IMR-90 (cell line): ENCODE measurements at regions not wholly inside any gene's neighbourhood (a gene's known extent, or its start where the extent isn't known, plus 50 kb on each side); places are given as distances from the start of the nearest gene placed in this dataset.

Experiments
- ATAC-seq: fragments of 200-7000 bp; cut with Tn5 transposase; 2 replicates; pipeline ENCODE4 v1.9.1; 2020; ENCODE audit warnings: low read depth, mild to moderate bottlenecking, moderate library complexity
- BruUV-seq: library from RNA; stranded (reverse); fragments of 400-500 nt; replicated peaks from 2 replicates; lab custom pipeline; 2021; lab: Mats Ljungman, UMichigan
- CTCF ChIA-PET: fragments of 300-600 bp; formaldehyde crosslinking; extraction: SDS; loops from one replicate; lab custom pipeline; 2021; ENCODE audit warnings: antibody characterized with exemption; lab: Yijun Ruan, JAX
- POLR2A ChIA-PET: fragments of 300-600 bp; sonication (Branson Sonifier 250); formaldehyde crosslinking; loops from one replicate; lab custom pipeline; 2022; ENCODE audit warnings: antibody characterized with exemption; ENCODE audit not compliant: unreplicated experiment; lab: Charles Lee
- DNase-seq: peaks from one replicate; pipeline ENCODE4 v3.0.0; 2013
- H2AFZ ChIP-seq: replicated peaks from 2 replicates; pipeline ENCODE3; 2013; ENCODE audit warnings: low read length, mild to moderate bottlenecking; ENCODE audit not compliant: poor library complexity
- H2AK5ac ChIP-seq: 2 replicates; pipeline ENCODE4 v1.6.1; 2013; ENCODE audit warnings: low read depth, low read length, inconsistent platforms
- H2AK9ac ChIP-seq: replicated peaks from 2 replicates; pipeline ENCODE3; 2013; ENCODE audit warnings: mild to moderate bottlenecking, low read depth, low read length, moderate library complexity; ENCODE audit not compliant: poor library complexity
- H2BK120ac ChIP-seq: 2 replicates; pipeline ENCODE4 v1.6.1; 2013; ENCODE audit warnings: low read depth, low read length, inconsistent platforms
- H2BK15ac ChIP-seq: 3 replicates; pipeline ENCODE4 v1.6.1; 2013; ENCODE audit warnings: low read depth, low read length, inconsistent platforms
- H2BK20ac ChIP-seq: 2 replicates; pipeline ENCODE4 v1.6.1; 2013; ENCODE audit warnings: low read depth, mild to moderate bottlenecking, inconsistent platforms, low read length, moderate library complexity
- H2BK5ac ChIP-seq: 2 replicates; pipeline ENCODE4 v1.6.1; 2013; ENCODE audit warnings: mild to moderate bottlenecking, low read depth, low read length, inconsistent platforms; ENCODE audit not compliant: poor library complexity, severe bottlenecking
- H3K14ac ChIP-seq: replicated peaks from 2 replicates; pipeline ENCODE4 v1.6.1; 2013; ENCODE audit warnings: low read depth, low read length, inconsistent platforms
- H3K18ac ChIP-seq: 2 replicates; pipeline ENCODE4 v1.6.1; 2013; ENCODE audit warnings: low read depth, low read length, control low read depth
- H3K23ac ChIP-seq: 2 replicates; pipeline ENCODE4 v1.6.1; 2013; ENCODE audit warnings: low read depth, low read length, inconsistent platforms
- H3K27ac ChIP-seq: 2 replicates; pipeline ENCODE4 v1.5.1; 2013; ENCODE audit warnings: mild to moderate bottlenecking, control low read depth, low read length; ENCODE audit not compliant: insufficient read depth
- H3K27me3 ChIP-seq: 2 replicates; pipeline ENCODE4 v1.6.1; 2013; ENCODE audit warnings: low read length; ENCODE audit not compliant: control insufficient read depth, insufficient read depth
- H3K36me3 ChIP-seq: 2 replicates; pipeline ENCODE4 v1.6.1; 2013; ENCODE audit warnings: low read length, mixed read lengths; ENCODE audit not compliant: control insufficient read depth, insufficient read depth
- H3K4ac ChIP-seq: 2 replicates; pipeline ENCODE4 v1.6.1; 2013; ENCODE audit warnings: low read depth, low read length, inconsistent platforms
- H3K4me1 ChIP-seq: 2 replicates; pipeline ENCODE4 v1.6.1; 2013; ENCODE audit warnings: low read length, mixed read lengths; ENCODE audit not compliant: control insufficient read depth, insufficient read depth
- H3K4me2 ChIP-seq: 2 replicates; pipeline ENCODE4 v1.6.1; 2013; ENCODE audit warnings: low read depth, mild to moderate bottlenecking, control low read depth, low read length, moderate library complexity
- H3K4me3 ChIP-seq: 2 replicates; pipeline ENCODE4 v1.5.1; 2013; ENCODE audit warnings: low read depth, mild to moderate bottlenecking, control low read depth, low read length, moderate library complexity; ENCODE audit not compliant: insufficient read depth
- H3K56ac ChIP-seq: 2 replicates; pipeline ENCODE4 v1.6.1; 2013; ENCODE audit warnings: low read length, inconsistent platforms; ENCODE audit not compliant: insufficient read depth; ENCODE audit errors: extremely low read depth
- H3K79me1 ChIP-seq, 2 experiments: 2 replicates each; pipeline ENCODE4 v1.6.1; 2013; ENCODE audit warnings: low read length in 2 of 2, inconsistent platforms in 1 of 2, low read depth in 1 of 2
- H3K9ac ChIP-seq: 2 replicates; pipeline ENCODE4 v1.6.1; 2013; ENCODE audit warnings: low read depth, low read length, control low read depth
- H3K9me1 ChIP-seq: 2 replicates; pipeline ENCODE4 v1.6.1; 2013; ENCODE audit warnings: low read length, inconsistent platforms; ENCODE audit not compliant: insufficient read depth
- H3K9me3 ChIP-seq: 2 replicates; pipeline ENCODE4 v1.6.1; 2013; ENCODE audit warnings: low read length; ENCODE audit not compliant: control insufficient read depth, insufficient read depth
- H4K20me1 ChIP-seq: 2 replicates; pipeline ENCODE4 v1.6.1; 2013; ENCODE audit warnings: low read length, inconsistent platforms; ENCODE audit not compliant: insufficient read depth
- H4K5ac ChIP-seq: 2 replicates; pipeline ENCODE4 v1.6.1; 2013; ENCODE audit warnings: mild to moderate bottlenecking, low read depth, low read length, control low read depth
- H4K8ac ChIP-seq, 2 experiments: 2 replicates each; pipeline ENCODE4 v1.6.1; 2013; ENCODE audit warnings: low read depth in 2 of 2, low read length in 2 of 2, control low read depth in 1 of 2, inconsistent platforms in 1 of 2
- H4K91ac ChIP-seq: 2 replicates; pipeline ENCODE4 v1.6.1; 2013; ENCODE audit warnings: low read depth, low read length, inconsistent platforms; ENCODE audit not compliant: insufficient read depth
- BHLHE40 ChIP-seq: fragments of 150-350 bp; IDR thresholded peaks from 2 replicates; pipeline ENCODE4 v1.6.1; 2016; ENCODE audit warnings: mild to moderate bottlenecking, low read depth, low read length
- CEBPB ChIP-seq: IDR thresholded peaks from 2 replicates; pipeline ENCODE4 v1.6.1; 2012; ENCODE audit warnings: low read depth, low read length, improper control_type of control experiment
- CHD1 ChIP-seq: IDR thresholded peaks from 2 replicates; pipeline ENCODE4 v1.6.1; 2012; ENCODE audit warnings: low read depth, low read length, improper control_type of control experiment
- FOS ChIP-seq: fragments of 150-350 bp; IDR thresholded peaks from 2 replicates; pipeline ENCODE4 v1.6.1; 2016; ENCODE audit warnings: low read depth, low read length
- MAFK ChIP-seq: IDR thresholded peaks from 2 replicates; pipeline ENCODE4 v1.6.1; 2012; ENCODE audit warnings: low read depth, low read length, improper control_type of control experiment
- MAZ ChIP-seq: IDR thresholded peaks from 2 replicates; pipeline ENCODE4 v1.6.1; 2012; ENCODE audit warnings: low read depth, mild to moderate bottlenecking, low read length, improper control_type of control experiment, moderate library complexity, borderline replicate concordance
- MXI1 ChIP-seq: IDR thresholded peaks from 2 replicates; pipeline ENCODE4 v1.6.1; 2012; ENCODE audit warnings: low read depth, mild to moderate bottlenecking, low read length, moderate library complexity, borderline replicate concordance
- NFE2L2 ChIP-seq: fragments of 150-350 bp; IDR thresholded peaks from 2 replicates; pipeline ENCODE4 v1.6.1; 2016; ENCODE audit warnings: low read depth, mild to moderate bottlenecking, low read length
- POLR2A ChIP-seq: IDR thresholded peaks from 2 replicates; pipeline ENCODE4 v1.6.1; 2012; ENCODE audit warnings: mild to moderate bottlenecking, low read depth, low read length
- RAD21 ChIP-seq: IDR thresholded peaks from 2 replicates; pipeline ENCODE4 v1.6.1; 2012; ENCODE audit warnings: low read length, improper control_type of control experiment
- RCOR1 ChIP-seq: IDR thresholded peaks from 2 replicates; pipeline ENCODE4 v1.6.1; 2012; ENCODE audit warnings: mild to moderate bottlenecking, low read length, improper control_type of control experiment; ENCODE audit not compliant: insufficient replicate concordance
- RFX5 ChIP-seq: IDR thresholded peaks from 2 replicates; pipeline ENCODE4 v1.8.0; 2012; ENCODE audit warnings: low read depth, mild to moderate bottlenecking, low read length, moderate library complexity
- SMC3 ChIP-seq: fragments of 150-350 bp; IDR thresholded peaks from 2 replicates; pipeline ENCODE4 v1.6.1; 2016; ENCODE audit warnings: low read depth, mild to moderate bottlenecking, antibody characterized with exemption, low read length, moderate library complexity
- WGBS, 2 experiments: methylation state at CpG; one replicate each; pipeline versions ENCODE4 v1.1.5 to v1.1.7; 2013; ENCODE audit warnings: missing lambda C conversion rate in 2 of 2; ENCODE audit not compliant: insufficient read length in 1 of 2; ENCODE audit errors: extremely low coverage in 2 of 2; 5-methylcytosine and 5-hydroxymethylcytosine counted together
- dilution Hi-C: fragments of 300-500 bp; cut with HindIII; formaldehyde crosslinking; loops from one replicate; pipeline ENCODE4 v1.14.3; 2018; ENCODE audit warnings: low sequenced_read_pairs; ENCODE audit not compliant: unreplicated experiment
- in situ Hi-C: fragments of 300-500 bp; cut with MboI; formaldehyde crosslinking; loops from 3 replicates; pipeline ENCODE4 v1.14.3; 2019; ENCODE audit warnings: low sequenced_read_pairs, inconsistent platforms, mixed read lengths
- intact Hi-C: fragments of 100-400 bp; cut with micrococcal nuclease; formaldehyde crosslinking; loops from 2 replicates; pipeline ENCODE4 v1.10.0; 2022
- TF ChIP-seq, protein P1 (sequence below): fragments of 150-350 bp; IDR thresholded peaks from 2 replicates; pipeline ENCODE4 v1.6.1; 2017; ENCODE audit warnings: mild to moderate bottlenecking, antibody characterized with exemption, low read length, low read depth
- TF ChIP-seq, protein P2 (sequence below): fragments of 150-350 bp; IDR thresholded peaks from 2 replicates; pipeline ENCODE4 v1.6.1; 2016; ENCODE audit warnings: low read depth, mild to moderate bottlenecking, low read length, moderate library complexity, borderline replicate concordance
- TF ChIP-seq, protein P3 (sequence below): conservative IDR thresholded peaks from 2 replicates; pipeline ENCODE4 v1.5.1; 2012; ENCODE audit warnings: mild to moderate bottlenecking, low read depth, low read length, improper control_type of control experiment

DNA sequence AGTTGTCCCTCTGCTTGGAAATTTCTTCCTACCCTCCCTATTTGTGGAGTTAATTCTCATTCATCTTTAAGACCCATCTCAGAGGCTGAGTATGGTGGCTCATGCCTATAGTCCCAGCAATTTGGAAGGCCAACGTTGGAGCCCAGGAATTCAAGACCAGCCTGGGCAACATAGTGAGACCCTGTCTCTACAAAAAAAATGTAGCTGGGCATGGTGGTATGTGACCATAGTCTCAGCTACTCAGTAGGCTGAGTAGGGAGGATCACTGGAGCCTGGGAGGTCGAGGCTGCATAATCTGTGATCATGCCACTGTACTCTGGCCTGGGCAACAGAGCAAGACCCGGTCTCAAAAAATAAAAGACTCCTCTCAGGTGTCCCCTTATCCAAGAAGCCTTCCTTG lies 125.1 kb downstream of the SUDS3 start:
- Histone ChIP-seq H2BK5ac (no peak overlapping the region), H2AK5ac (no peak overlapping the region), H2AFZ (no peak overlapping the region), H3K27ac (no peak overlapping the region), H3K4me2 (no peak overlapping the region), H4K91ac (no peak overlapping the region), H4K5ac (no peak overlapping the region), H3K14ac (no peak overlapping the region), H3K23ac (no peak overlapping the region), H3K18ac (no peak overlapping the region), H3K36me3 (no peaks in the 10 kb centered on the region), H3K27me3 (no peaks in the 10 kb centered on the region), H4K8ac (no peak overlapping the region), H3K4ac (no peak overlapping the region), H3K4me1 (no peaks in the 10 kb centered on the region), H3K9ac (no peak overlapping the region), H4K20me1 (no peaks in the 10 kb centered on the region), H3K9me3 (peaks cover 12% of the 10 kb centered on the region), H3K4me3 (no peak overlapping the region), H3K9me1 (no peaks in the 10 kb centered on the region), H2BK120ac (no peak overlapping the region), H3K79me1 (no peaks in the 10 kb centered on the region), H2BK20ac (no peak overlapping the region), H2BK15ac (no peak overlapping the region), H3K56ac (no peak overlapping the region), H2AK9ac (no peak overlapping the region)
- DNase-seq (no peak), ATAC-seq (no peak)
- in situ Hi-C loops = no loop called here
- no CpG with 5 or more reads among the region's 3 CpGs for WGBS, 2 experiments
- intact Hi-C loops = no loop called here
- POLR2A ChIA-PET = no interaction called here
- CTCF ChIA-PET = no interaction called here
- dilution Hi-C loops = no loop called here
- BruUV-seq = no TSS peak
- TF ChIP-seq RFX5 (no peak), MAZ (no peak), NFE2L2 (no peak), FOS (no peak), CEBPB (no peak), RCOR1 (no peak), MAFK (no peak), RAD21 (no peak), SMC3 (no peak), MXI1 (no peak), BHLHE40 (no peak), CHD1 (no peak), POLR2A (no peak)
- TF ChIP-seq, protein P1, sequence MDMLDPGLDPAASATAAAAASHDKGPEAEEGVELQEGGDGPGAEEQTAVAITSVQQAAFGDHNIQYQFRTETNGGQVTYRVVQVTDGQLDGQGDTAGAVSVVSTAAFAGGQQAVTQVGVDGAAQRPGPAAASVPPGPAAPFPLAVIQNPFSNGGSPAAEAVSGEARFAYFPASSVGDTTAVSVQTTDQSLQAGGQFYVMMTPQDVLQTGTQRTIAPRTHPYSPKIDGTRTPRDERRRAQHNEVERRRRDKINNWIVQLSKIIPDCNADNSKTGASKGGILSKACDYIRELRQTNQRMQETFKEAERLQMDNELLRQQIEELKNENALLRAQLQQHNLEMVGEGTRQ = no peak
- TF ChIP-seq, protein P2, sequence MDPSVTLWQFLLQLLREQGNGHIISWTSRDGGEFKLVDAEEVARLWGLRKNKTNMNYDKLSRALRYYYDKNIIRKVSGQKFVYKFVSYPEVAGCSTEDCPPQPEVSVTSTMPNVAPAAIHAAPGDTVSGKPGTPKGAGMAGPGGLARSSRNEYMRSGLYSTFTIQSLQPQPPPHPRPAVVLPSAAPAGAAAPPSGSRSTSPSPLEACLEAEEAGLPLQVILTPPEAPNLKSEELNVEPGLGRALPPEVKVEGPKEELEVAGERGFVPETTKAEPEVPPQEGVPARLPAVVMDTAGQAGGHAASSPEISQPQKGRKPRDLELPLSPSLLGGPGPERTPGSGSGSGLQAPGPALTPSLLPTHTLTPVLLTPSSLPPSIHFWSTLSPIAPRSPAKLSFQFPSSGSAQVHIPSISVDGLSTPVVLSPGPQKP = no peak
- TF ChIP-seq, protein P3, sequence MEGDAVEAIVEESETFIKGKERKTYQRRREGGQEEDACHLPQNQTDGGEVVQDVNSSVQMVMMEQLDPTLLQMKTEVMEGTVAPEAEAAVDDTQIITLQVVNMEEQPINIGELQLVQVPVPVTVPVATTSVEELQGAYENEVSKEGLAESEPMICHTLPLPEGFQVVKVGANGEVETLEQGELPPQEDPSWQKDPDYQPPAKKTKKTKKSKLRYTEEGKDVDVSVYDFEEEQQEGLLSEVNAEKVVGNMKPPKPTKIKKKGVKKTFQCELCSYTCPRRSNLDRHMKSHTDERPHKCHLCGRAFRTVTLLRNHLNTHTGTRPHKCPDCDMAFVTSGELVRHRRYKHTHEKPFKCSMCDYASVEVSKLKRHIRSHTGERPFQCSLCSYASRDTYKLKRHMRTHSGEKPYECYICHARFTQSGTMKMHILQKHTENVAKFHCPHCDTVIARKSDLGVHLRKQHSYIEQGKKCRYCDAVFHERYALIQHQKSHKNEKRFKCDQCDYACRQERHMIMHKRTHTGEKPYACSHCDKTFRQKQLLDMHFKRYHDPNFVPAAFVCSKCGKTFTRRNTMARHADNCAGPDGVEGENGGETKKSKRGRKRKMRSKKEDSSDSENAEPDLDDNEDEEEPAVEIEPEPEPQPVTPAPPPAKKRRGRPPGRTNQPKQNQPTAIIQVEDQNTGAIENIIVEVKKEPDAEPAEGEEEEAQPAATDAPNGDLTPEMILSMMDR = no peak
